NCI-H1105 (cell line): ENCODE measurements at regions not wholly inside any gene's neighbourhood (a gene's known extent, or its start where the extent isn't known, plus 50 kb on each side); places are given as distances from the start of the nearest gene placed in this dataset.

Experiments
- DNase-seq: peaks from one replicate; lab custom pipeline; 2025; lab: John Stamatoyannopoulos, UW

- no peak for DNase-seq
Observed at GRCh38 chr20:4300401-4300800, 51.3 kb upstream of the ADRA1D start.

GRCh38 chr20:4299773-4300172 lies 50.7 kb upstream of the ADRA1D start:
- no peak for DNase-seq

DNA sequence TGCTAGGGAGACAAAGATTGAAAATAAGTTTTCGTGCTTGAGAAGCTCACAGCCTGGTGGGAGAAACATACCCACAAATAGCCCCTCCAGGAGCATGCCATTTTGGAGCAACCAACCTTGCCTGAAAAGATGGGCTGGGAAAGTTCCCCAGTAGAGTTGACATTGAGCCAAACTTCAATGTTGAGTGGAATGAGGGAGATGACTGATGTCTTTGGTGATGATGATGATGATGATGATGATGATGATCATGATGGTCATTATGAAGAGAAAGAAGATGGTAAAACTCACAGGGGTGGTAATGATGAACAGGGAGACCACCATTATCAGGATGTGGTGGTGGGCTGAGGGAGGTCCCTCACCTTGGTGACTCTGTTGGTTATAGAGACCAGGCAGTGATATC lies 50.1 kb upstream of the ADRA1D start:
- no peak for DNase-seq
